Activated CD8-positive, alpha-beta T cell treated with anti-CD3 and anti-CD28 coated beads, Interleukin-2, amount 10 ng/mL, durations not matched to agents 7 days and 5 days (primary cell): ENCODE measurements at regions not wholly inside any gene's neighbourhood (a gene's known extent, or its start where the extent isn't known, plus 50 kb on each side); places are given as distances from the start of the nearest gene placed in this dataset.
"Not testable (repeated sequence)": the region's sequence is repeated elsewhere in the genome, so short reads cannot be mapped to it uniquely, and the experiment has no call there.

Experiments
- ATAC-seq: fragments of 150-1000 bp; cut with Tn5 transposase; one replicate; pipeline ENCODE4 v1.10.0; 2021; ENCODE audit warnings: moderate library complexity
- CTCF ChIA-PET: fragments of 350-600 bp; sonication (Branson Sonifier 250); formaldehyde crosslinking; loops from one replicate; lab custom pipeline; 2021; ENCODE audit warnings: antibody characterized with exemption; lab: Charles Lee
- POLR2A ChIA-PET: fragments of 350-600 bp; sonication (Branson Sonifier 250); formaldehyde crosslinking; loops from one replicate; lab custom pipeline; 2021; ENCODE audit warnings: antibody characterized with exemption; lab: Charles Lee
- DNase-seq: peaks from one replicate; pipeline ENCODE4 v3.0.0-alpha.2; 2020
- H3K27ac Mint-ChIP-seq: one replicate; pipeline ENCODE4 v1.8.0; 2021; ENCODE audit warnings: mild to moderate bottlenecking, mixed read lengths
- H3K27me3 Mint-ChIP-seq: one replicate; pipeline ENCODE4 v1.8.0; 2021; ENCODE audit warnings: low read depth, mixed read lengths
- H3K36me3 Mint-ChIP-seq: one replicate; pipeline ENCODE4 v1.8.0; 2021; ENCODE audit warnings: low read depth, mixed read lengths
- H3K4me1 Mint-ChIP-seq: one replicate; pipeline ENCODE4 v1.8.0; 2021; ENCODE audit warnings: low read depth, mixed read lengths
- H3K4me3 Mint-ChIP-seq: one replicate; pipeline ENCODE4 v1.8.0; 2021; ENCODE audit warnings: mild to moderate bottlenecking, mixed read lengths
- H3K9me3 Mint-ChIP-seq: one replicate; pipeline ENCODE4 v1.8.0; 2022; ENCODE audit warnings: mixed read lengths; ENCODE audit not compliant: insufficient read depth

DNA sequence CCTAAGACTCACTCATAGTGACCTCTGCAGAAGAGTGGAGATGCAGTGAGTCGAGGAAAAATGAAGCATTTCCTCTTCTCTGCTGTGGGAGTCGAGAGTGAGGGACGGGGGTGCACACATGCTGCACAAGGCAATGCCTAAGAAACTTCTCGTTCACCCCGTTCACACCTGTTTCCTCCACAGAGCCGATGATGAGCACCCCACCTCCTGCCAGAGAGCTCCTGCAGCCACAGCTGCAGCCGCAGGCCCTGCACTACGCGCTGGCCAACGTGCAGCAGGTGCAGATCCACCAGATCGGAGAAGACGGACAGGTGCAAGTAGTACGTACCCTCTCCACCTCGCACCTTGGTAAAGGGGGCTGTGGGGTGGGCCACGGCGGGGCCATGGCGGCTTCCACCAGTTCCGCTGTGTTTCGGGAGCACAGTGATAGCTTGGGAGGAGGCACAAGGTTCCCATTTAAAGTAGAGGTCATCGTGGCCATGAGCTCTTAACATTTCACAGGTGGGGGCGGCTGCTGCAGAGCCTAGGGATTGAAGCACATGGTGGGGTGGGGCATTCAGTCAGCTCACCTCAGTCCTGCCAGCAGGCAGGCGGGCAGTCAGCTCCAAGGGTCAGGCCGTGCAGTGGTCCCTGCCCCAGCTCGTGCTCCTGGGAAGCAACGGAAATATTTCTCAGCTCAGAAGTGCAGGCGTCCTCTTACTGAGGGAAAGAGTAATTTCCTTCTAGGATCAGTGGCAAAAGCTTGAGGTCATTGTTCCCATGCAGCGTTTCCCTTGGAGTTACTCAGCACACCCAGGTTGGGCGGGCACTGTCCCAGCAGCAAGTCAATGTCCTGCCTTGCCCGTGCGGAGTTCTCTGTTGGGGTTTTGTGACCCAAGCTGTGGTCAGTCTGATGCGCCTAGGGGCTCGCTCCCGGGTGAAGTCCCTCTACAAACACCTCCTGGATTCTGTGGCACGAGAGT lies 80.1 kb downstream of the NPIPB11 start:
- H3K9me3 Mint-ChIP-seq, DNase-seq, POLR2A ChIA-PET, H3K4me1 Mint-ChIP-seq, H3K36me3 Mint-ChIP-seq, H3K27me3 Mint-ChIP-seq, H3K27ac Mint-ChIP-seq, H3K4me3 Mint-ChIP-seq, ATAC-seq, CTCF ChIA-PET: not testable (repeated sequence)

DNA sequence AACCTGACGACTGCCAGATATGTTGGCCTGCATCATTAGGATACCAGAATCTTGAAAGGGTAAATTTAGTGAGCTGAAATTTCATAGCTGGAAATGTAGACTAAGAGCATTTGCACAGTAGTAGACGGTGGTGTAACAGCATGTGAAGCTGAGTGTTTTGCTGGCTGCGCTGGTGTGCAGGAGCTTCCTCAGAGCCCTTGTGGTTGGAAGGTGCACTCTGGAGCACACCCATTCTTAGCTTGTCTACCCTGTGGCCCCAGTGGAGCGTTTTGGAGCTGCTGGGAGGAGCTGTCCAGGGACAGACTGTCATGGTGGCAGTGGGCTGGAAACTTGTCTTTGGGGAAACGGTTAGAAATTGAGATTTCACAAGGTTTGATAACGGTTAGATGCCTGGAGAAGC lies 82.8 kb downstream of the NPIPB11 start:
- H3K27ac Mint-ChIP-seq, POLR2A ChIA-PET, CTCF ChIA-PET, DNase-seq, ATAC-seq, H3K36me3 Mint-ChIP-seq, H3K9me3 Mint-ChIP-seq, H3K27me3 Mint-ChIP-seq, H3K4me1 Mint-ChIP-seq, H3K4me3 Mint-ChIP-seq: not testable (repeated sequence)

DNA sequence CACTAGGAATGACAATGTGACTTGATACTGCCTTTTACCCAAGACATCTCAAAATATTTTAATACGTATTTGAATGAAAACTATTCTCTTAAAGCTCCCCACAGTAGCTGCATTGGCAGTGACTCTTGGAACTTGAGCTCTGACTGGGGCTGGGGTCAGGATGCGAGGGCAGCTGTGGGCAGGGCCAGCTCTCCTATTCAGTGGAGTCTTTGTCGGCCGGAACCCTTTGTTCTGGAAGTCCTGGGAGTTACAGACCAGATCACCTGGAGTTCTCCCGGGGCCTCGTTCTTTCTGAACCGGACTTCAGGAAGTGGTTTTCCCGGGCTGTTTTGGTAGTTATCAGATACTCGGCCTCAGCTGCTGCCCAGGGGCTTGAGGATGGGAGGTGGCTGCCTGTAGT lies 84.9 kb downstream of the NPIPB11 start:
- no peak for DNase-seq
- ChIA-PET POLR2A (no interaction called here), CTCF (no interaction called here)
- no peak for ATAC-seq
- H3K9me3 Mint-ChIP-seq = no peaks in the 10 kb centered on the region
- no peak overlapping the region for H3K4me3 Mint-ChIP-seq
- H3K4me1 Mint-ChIP-seq = peaks cover 11% of the 10 kb centered on the region
- H3K27ac Mint-ChIP-seq = no peak overlapping the region
- no peaks in the 10 kb centered on the region for H3K27me3 Mint-ChIP-seq
- H3K36me3 Mint-ChIP-seq = no peaks in the 10 kb centered on the region

DNA sequence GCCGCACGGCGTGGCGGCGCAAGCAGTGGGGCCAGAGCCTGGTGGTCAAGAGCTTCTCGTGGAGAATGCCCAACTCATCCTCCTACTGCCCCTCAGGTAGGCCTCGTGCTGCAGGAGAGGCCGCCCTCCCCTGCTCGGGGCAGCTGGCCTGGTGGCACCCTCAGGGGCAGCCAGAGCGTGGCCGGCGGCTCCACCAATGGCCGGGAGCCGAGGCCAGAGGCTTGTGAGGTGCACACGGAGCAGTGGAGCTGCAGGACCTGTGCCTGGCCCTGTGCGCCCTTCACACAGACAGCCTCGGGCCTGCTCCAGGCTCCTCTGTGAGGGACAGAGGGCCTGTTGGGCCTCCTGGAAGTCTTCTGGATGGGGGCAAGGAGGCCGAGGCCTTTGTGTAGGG lies 85.5 kb downstream of the NPIPB11 start:
- Mint-ChIP-seq H3K36me3 (no peaks in the 10 kb centered on the region), H3K4me1 (peaks cover 11% of the 10 kb centered on the region), H3K27me3 (no peaks in the 10 kb centered on the region), H3K9me3 (no peaks in the 10 kb centered on the region), H3K4me3 (no peak overlapping the region), H3K27ac (no peak overlapping the region)
- ChIA-PET POLR2A (no interaction called here), CTCF (no interaction called here)
- ATAC-seq = no peak
- no peak for DNase-seq

DNA sequence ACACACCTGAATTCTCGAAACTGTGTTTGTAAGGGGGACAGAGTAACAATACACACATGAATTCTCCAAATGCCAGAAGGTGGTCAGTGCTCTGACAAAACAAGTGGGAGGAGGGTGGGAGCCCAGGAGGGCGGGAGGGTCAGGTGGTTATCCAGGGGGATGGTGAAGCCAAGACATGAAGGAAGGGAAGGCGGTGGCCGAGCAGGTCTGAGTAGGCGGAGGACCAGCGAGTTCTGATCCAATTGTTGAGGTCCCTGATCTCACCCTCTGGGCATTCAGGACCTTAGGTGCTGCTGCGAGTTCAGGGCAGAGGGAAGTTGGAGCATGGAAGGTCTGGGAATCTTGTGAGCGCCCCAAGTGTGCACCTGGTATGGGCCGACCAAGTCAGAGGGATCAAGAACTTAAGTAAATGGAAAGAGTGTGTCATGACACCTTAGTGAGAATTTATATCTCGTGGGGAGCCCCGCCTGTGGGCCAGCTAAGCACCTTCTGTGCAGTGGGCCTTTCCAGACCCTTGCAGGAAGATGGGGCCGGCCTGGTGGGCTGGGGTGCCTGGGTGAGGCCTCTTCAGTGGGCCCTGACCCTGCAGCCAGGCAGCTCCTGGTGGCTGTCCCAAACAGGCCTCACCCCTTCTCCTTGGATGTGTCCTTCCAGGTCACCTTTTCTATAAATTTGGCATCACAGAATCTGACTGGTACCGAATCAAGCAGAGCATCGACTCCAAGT lies 86.1 kb downstream of the NPIPB11 start:
- no peaks in the 10 kb centered on the region for H3K36me3 Mint-ChIP-seq
- no peak overlapping the region for H3K4me3 Mint-ChIP-seq
- ChIA-PET POLR2A (no interaction called here), CTCF (no interaction called here)
- H3K9me3 Mint-ChIP-seq = no peaks in the 10 kb centered on the region
- DNase-seq (no peak), ATAC-seq (no peak)
- no peaks in the 10 kb centered on the region for H3K27me3 Mint-ChIP-seq
- no peak overlapping the region for H3K27ac Mint-ChIP-seq
- H3K4me1 Mint-ChIP-seq = peaks cover 11% of the 10 kb centered on the region

DNA sequence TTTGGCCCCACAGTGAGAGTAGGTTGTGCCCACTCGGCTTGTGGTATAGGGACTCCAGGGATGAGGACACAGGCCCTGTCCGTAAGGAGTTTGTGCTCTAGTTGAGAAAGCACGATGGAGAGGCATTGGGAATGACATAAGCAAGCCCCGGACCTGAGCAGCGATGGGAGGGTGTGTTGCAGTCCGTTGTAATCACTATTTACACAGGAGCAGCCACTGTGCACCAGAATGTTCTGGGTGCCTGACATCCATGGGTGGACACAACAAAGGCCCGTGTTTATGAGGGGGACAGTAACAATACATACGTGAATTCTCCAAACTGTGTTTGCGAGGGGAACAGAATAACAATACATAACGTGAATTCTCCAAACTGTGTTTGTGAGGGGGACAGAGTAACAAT lies 86.8 kb downstream of the NPIPB11 start:
- Mint-ChIP-seq H3K4me3 (no peak overlapping the region), H3K9me3 (no peaks in the 10 kb centered on the region), H3K27me3 (no peaks in the 10 kb centered on the region), H3K36me3 (no peaks in the 10 kb centered on the region), H3K27ac (no peak overlapping the region), H3K4me1 (peaks cover 11% of the 10 kb centered on the region)
- ChIA-PET CTCF (no interaction called here), POLR2A (no interaction called here)
- ATAC-seq (no peak), DNase-seq (no peak)

DNA sequence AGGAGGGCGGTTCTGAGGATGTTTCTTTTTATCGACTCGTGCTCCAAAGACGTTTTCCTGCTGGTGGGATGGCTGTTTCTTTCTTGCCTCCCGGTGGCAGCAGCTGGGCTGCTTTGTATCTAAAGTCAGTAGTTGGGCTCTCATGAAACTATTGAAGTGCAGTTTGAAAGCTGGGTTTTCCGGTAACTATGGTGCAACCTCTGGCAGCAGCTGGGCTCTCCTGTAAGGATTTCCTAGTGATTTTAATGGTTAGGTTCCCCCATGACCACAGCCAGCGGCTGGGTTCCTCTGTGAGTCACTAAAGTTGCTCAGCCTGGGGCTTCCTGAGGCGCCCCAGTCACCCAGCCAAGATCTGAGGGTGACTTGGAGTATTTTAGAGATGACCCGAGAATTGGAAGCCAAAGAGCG lies 87.9 kb downstream of the NPIPB11 start:
- H3K27me3 Mint-ChIP-seq, H3K27ac Mint-ChIP-seq, H3K9me3 Mint-ChIP-seq, POLR2A ChIA-PET, DNase-seq, ATAC-seq, H3K4me1 Mint-ChIP-seq, CTCF ChIA-PET, H3K36me3 Mint-ChIP-seq, H3K4me3 Mint-ChIP-seq: not testable (repeated sequence)

DNA sequence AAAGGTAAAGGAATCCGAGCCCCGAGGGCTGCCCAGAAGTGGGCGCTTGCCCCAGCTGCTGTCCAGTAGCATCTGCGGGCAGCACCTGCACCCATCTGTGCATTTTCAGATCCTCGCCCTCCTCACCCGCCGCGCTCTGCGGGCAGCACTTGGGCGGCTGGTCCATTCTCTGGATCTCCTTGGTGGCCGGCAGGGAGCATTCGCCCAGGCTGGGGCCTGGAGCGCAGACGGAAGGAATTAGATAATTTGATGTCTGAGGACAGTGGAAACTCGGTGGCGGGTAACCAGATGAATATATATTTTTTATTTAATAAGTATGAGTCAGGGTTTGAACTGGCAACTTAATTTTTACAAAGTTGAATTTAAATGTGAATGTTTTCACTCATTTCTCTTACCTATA lies 88.5 kb downstream of the NPIPB11 start:
- Mint-ChIP-seq H3K36me3 (no peaks in the 10 kb centered on the region), H3K27ac (no peak overlapping the region), H3K4me3 (no peak overlapping the region), H3K9me3 (no peaks in the 10 kb centered on the region), H3K27me3 (no peaks in the 10 kb centered on the region), H3K4me1 (peaks cover 7% of the 10 kb centered on the region)
- CTCF ChIA-PET = no interaction called here
- POLR2A ChIA-PET = no interaction called here
- ATAC-seq (no peak), DNase-seq (no peak)

DNA sequence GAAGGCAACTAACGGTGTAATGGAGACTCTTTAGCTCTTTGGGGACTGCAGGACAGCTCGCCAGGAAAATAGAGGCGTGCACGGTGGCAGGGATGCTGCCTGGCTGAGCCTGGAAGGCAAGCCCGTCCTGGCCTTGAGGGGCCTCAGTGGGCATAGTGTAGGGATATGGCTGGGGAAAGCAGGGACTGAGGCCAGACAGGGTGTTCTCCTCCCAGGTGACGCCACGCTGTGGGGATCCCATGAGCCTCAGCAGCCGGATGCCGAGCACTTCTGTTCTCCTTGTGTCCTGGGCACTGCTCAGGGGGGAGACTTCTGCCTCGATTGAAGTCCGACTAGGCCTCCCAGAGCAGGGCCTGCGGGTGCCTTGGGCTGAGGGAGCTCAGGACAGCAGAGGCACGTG lies 89.2 kb downstream of the NPIPB11 start:
- Mint-ChIP-seq H3K36me3 (no peaks in the 10 kb centered on the region), H3K27ac (no peak overlapping the region), H3K9me3 (no peaks in the 10 kb centered on the region), H3K4me3 (no peak overlapping the region), H3K27me3 (no peaks in the 10 kb centered on the region), H3K4me1 (peaks cover 7% of the 10 kb centered on the region)
- no peak for DNase-seq
- no peak for ATAC-seq
- ChIA-PET CTCF (no interaction called here), POLR2A (no interaction called here)

DNA sequence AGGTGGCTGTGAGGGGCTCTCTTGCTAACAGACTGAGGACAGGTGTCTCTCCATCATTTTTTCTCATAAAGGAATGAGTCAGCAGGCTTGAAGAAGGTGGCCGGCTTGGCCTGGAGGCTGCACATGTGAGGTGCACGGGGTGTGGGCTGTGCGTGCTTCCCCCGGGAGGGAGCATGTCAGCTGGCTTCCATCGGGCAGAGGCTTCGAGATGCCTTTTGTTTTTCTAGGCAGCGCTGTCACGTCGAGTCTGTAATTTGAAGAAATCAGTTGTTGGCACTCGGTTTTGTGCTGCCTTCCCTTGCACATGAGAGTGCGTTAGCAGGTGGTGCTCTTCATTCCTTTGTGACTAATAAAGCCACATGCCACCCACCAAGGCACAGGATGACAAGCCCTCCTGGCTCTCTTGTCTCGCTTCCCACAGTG lies 89.7 kb downstream of the NPIPB11 start:
- ChIA-PET CTCF (no interaction called here), POLR2A (no interaction called here)
- no peaks in the 10 kb centered on the region for H3K27me3 Mint-ChIP-seq
- no peak overlapping the region for H3K27ac Mint-ChIP-seq
- H3K4me1 Mint-ChIP-seq = peaks cover 7% of the 10 kb centered on the region
- no peaks in the 10 kb centered on the region for H3K9me3 Mint-ChIP-seq
- H3K4me3 Mint-ChIP-seq = no peak overlapping the region
- ATAC-seq (no peak), DNase-seq (no peak)
- H3K36me3 Mint-ChIP-seq = no peaks in the 10 kb centered on the region

DNA sequence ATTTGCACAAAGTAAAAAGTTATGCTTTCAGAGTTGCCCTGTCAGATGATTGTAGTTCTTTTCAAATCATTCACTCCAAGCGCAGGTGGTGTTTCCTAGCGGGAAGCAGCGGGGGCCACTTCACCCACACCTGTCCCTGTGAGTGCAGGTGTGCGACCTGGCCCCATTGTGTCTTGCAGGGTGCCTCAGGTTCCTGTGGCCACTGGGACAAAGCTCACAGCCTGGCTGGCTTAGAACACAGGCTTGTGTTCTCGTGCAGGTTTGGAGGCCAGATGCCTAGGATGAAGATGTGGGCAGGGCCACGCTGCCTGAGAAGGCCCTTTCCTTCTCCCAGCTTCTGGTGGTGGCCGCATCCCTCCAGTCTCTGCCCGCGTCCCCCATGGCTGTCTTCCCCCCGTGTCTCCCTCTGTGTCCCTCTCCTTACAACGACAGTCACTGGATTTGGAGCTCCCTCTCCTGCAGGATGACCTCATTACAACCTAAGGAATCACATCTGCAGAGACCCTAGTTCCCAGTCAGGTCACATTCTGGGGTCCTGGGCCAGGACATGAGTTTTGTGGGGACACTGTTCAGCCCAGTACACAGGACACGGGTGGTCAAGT lies 90.5 kb downstream of the NPIPB11 start:
- H3K4me1 Mint-ChIP-seq = peaks cover 7% of the 10 kb centered on the region
- no peak overlapping the region for H3K27ac Mint-ChIP-seq
- no peaks in the 10 kb centered on the region for H3K27me3 Mint-ChIP-seq
- no peaks in the 10 kb centered on the region for H3K9me3 Mint-ChIP-seq
- ATAC-seq (no peak), DNase-seq (no peak)
- POLR2A ChIA-PET = no interaction called here
- H3K36me3 Mint-ChIP-seq = no peaks in the 10 kb centered on the region
- no peak overlapping the region for H3K4me3 Mint-ChIP-seq
- CTCF ChIA-PET = no interaction called here

DNA sequence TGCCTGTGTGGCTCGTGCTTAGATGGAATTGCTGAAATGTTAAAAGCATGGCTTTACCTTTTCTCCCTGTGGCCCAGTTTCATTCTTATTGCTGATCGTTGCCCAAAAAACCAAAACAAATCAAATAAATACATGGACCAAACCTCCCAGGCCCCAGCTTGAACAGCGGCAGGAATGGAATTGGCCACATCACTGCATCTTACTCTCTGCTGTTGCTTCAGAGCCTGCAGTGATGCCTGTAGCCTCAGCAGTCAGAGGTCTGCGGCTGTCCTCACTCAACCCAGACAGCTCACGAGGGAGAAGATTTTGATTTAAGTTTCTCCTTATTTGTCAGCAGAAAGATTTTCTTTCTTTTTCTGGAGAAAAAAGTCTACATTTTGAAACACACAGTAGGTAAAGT lies 91.5 kb downstream of the NPIPB11 start:
- POLR2A ChIA-PET = no interaction called here
- no peaks in the 10 kb centered on the region for H3K9me3 Mint-ChIP-seq

More for the DNA sequence above, 91.5 kb downstream of the NPIPB11 start:
- CTCF ChIA-PET = no interaction called here
- H3K27me3 Mint-ChIP-seq = no peaks in the 10 kb centered on the region
- no peak overlapping the region for H3K4me3 Mint-ChIP-seq
- H3K36me3 Mint-ChIP-seq = no peaks in the 10 kb centered on the region
- H3K4me1 Mint-ChIP-seq = peaks cover 7% of the 10 kb centered on the region
- ATAC-seq (no peak), DNase-seq (no peak)
- H3K27ac Mint-ChIP-seq = no peak overlapping the region
